Kidney (tissue), 13 donors: ENCODE measurements at regions not wholly inside any gene's neighbourhood (a gene's known extent, or its start where the extent isn't known, plus 50 kb on each side); places are given as distances from the start of the nearest gene placed in this dataset.
A peak's percentile ranks its signal among the peaks of the same experiment; 100 is the strongest.

ENCODE experiments used
- DNase-seq, 5 donors: peaks; one replicate each; pipeline ENCODE4 v3.0.0-alpha.2; 2013 to 2020
- FAIRE-seq: peaks from 2 replicates; lab custom pipeline; 2012; peaks lifted over from hg19 to GRCh38; lab: Jason Lieb, UNC
- H3K27ac ChIP-seq, 2 donors: one replicate each; pipeline ENCODE4 v1.7.0; 2013; ENCODE audit warnings: low read depth in 2 of 2, low read length in 2 of 2, inconsistent platforms in 1 of 2
- H3K27me3 ChIP-seq: one replicate; pipeline ENCODE4 v1.7.1; 2013; ENCODE audit warnings: low read length, inconsistent platforms; ENCODE audit not compliant: control insufficient read depth, insufficient read depth
- H3K36me3 ChIP-seq, 3 donors: one replicate each; pipeline versions ENCODE4 v1.7.0 to v1.7.1; 2013; ENCODE audit warnings: low read length in 3 of 3, control low read depth in 1 of 3, inconsistent platforms in 1 of 3; ENCODE audit not compliant: insufficient read depth in 3 of 3, control insufficient read depth in 2 of 3
- H3K4me1 ChIP-seq, 3 donors: one replicate each; pipeline versions ENCODE4 v1.7.0 to v1.7.1; 2013; ENCODE audit warnings: low read length in 3 of 3, inconsistent platforms in 1 of 3, low read depth in 1 of 3; ENCODE audit not compliant: control insufficient read depth in 2 of 3, insufficient read depth in 2 of 3
- H3K4me3 ChIP-seq, 3 donors: one replicate each; pipeline versions ENCODE4 v1.7.0 to v1.8.1; 2013; ENCODE audit warnings: low read length in 3 of 3, control low read depth in 1 of 3, inconsistent platforms in 1 of 3
- H3K9ac ChIP-seq, 3 donors: one replicate each; pipeline versions ENCODE4 v1.7.0 to v1.7.1; 2013; ENCODE audit warnings: low read length in 3 of 3, control low read depth in 1 of 3, inconsistent platforms in 1 of 3
- H3K9me3 ChIP-seq, 3 donors: one replicate each; pipeline versions ENCODE4 v1.7.0 to v1.7.1; 2013; ENCODE audit warnings: low read length in 3 of 3, control low read depth in 1 of 3, inconsistent platforms in 1 of 3; ENCODE audit not compliant: control insufficient read depth in 2 of 3, insufficient read depth in 1 of 3
- intact Hi-C: fragments of 100-400 bp; cut with DNase I; formaldehyde crosslinking; loops from one replicate; pipeline ENCODE4 v1.11.1; 2022
- TF ChIP-seq, protein P1 (sequence below): IDR thresholded peaks from 3 replicates; pipeline ENCODE4 v1.5.1; 2012; ENCODE audit warnings: mild to moderate bottlenecking, moderate library complexity, borderline replicate concordance; ENCODE audit not compliant: insufficient read depth; ENCODE audit errors: extremely low read depth
- donor health status: control.
- donor health status: control.
- donor health status: control.
- donor health status: control.
- donor health status: control.
- donor health status: DM: yes; HTN: yes; CAD: no.
- donor health status: Normal renal cell carcinoma (clear cell type).

DNA sequence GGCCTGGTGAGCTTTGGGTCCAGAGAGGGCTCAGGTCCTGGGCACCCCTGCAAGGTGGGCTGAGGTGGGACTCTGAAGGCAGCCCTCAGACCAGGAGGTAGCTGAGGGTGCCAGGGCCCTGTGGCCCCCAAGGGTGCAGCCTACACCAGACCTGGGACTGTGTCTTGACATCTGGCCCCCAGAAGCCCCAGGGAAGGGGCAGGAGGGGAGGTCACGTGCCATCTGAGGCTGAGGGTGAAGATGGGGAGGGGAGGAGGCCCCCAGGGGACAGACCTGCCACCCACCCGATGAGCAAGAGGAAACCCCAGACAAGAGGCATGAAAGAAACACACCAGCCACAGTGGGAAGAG is 520.2 kb downstream of the BRD1 start:
- Histone ChIP-seq H3K4me1 (no peaks in the 10 kb centered on the region), H3K27me3 (no peaks in the 10 kb centered on the region), H3K9me3 (no peaks in the 10 kb centered on the region), H3K9ac (no peak overlapping the region), H3K36me3 (no peaks in the 10 kb centered on the region), H3K4me3 (no peak overlapping the region), H3K27ac (no peak overlapping the region)
- FAIRE-seq (no peak), DNase-seq (peak in 2 of 5 donors; percentile 2 to 57)
- intact Hi-C loops = no loop called here
- TF ChIP-seq, protein P1, sequence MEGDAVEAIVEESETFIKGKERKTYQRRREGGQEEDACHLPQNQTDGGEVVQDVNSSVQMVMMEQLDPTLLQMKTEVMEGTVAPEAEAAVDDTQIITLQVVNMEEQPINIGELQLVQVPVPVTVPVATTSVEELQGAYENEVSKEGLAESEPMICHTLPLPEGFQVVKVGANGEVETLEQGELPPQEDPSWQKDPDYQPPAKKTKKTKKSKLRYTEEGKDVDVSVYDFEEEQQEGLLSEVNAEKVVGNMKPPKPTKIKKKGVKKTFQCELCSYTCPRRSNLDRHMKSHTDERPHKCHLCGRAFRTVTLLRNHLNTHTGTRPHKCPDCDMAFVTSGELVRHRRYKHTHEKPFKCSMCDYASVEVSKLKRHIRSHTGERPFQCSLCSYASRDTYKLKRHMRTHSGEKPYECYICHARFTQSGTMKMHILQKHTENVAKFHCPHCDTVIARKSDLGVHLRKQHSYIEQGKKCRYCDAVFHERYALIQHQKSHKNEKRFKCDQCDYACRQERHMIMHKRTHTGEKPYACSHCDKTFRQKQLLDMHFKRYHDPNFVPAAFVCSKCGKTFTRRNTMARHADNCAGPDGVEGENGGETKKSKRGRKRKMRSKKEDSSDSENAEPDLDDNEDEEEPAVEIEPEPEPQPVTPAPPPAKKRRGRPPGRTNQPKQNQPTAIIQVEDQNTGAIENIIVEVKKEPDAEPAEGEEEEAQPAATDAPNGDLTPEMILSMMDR = no peak

DNA sequence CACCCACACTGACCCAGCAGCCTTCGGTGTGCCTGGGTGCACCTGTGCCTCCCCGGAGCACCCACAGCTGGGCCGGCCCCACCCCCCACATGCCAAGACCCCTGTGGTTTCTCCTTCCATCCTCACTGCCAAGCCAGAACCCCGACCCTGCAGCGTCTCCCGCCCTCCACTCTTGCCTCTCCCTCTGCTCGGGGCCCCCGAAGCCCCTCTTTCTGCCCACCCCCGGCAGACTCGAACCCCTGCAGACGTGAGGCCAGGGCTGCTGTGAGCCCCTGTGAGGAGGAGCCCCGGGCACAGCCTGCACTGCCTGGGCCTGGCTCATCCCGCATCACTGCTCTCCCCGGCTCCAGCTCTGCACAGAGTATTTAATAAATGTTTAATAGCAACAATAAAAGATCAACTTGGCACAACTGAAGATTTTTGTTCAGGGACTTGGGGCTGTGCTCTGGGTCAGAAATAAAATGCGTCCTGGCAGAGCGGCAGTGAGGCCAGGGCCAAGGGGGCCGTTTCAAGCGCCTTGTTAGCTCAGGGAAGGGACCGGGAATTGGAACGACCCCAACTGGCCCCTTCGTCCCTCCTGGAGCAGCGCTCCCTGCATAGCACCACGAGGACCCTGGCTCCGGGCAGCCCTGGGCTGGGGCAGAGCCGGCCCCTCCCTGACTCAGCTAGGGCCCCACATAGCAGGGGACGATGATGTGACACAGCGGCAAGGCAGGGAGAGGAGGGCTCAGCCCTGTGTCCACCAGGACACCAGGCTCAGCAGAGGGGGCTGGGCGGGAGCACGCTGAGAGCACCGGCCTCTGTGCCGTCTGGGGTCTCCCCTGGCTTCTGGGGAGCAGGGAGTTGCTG is 520.8 kb downstream of the BRD1 start:
- H3K27me3 ChIP-seq = no peaks in the 10 kb centered on the region
- TF ChIP-seq, protein P1 = no peak
- intact Hi-C loops = no loop called here

DNA sequence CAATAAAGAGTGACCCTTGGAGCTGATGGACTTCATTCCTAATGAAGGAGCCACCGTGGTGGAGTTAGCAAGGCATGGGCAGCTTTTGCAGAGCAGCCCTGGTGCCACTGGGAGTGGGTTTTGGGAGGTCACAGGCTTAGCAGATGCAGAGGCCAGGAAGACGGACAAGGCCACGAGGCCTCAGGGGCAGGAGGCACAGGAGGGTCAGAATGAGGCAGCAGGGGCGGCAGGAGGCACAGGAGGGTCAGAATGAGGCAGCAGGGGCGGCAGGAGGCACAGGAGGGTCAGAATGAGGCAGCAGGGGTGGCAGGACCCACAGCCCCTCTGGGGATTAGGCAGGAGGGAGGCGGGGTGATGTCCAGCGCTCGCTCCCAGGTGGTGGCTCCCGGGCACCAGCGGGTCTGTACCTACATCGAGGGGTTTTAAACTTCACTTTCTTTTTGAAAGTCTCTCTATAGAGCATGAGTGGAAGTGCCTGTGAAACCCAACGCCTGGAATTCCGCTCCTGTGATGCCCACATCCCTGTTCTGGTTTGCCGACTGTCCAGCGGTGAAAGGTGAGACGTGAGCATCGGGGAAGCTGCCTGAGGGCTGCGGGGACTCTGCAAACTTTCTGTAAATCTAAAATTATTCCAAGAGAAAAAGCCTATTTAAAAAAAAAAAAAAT is 521.6 kb downstream of the BRD1 start:
- intact Hi-C loops = no loop called here
- FAIRE-seq (no peak), DNase-seq (peak in 1 of 5 donors; percentile 15)
- no peaks in the 10 kb centered on the region for H3K36me3 ChIP-seq
- no peak overlapping the region for H3K4me3 ChIP-seq
- no peak overlapping the region for H3K9ac ChIP-seq
- no peaks in the 10 kb centered on the region for H3K4me1 ChIP-seq
- H3K9me3 ChIP-seq = no peaks in the 10 kb centered on the region
- no peaks in the 10 kb centered on the region for H3K27me3 ChIP-seq
- H3K27ac ChIP-seq = no peak overlapping the region
- TF ChIP-seq, protein P1 = no peak

More for the DNA sequence above, 520.8 kb downstream of the BRD1 start:
- no peaks in the 10 kb centered on the region for H3K4me1 ChIP-seq
- H3K36me3 ChIP-seq = no peaks in the 10 kb centered on the region
- peak in 1 of 5 donors; percentile 7 for DNase-seq
- no peak for FAIRE-seq
- H3K9ac ChIP-seq = no peak overlapping the region
- no peak overlapping the region for H3K27ac ChIP-seq
- H3K9me3 ChIP-seq = no peaks in the 10 kb centered on the region
- no peak overlapping the region for H3K4me3 ChIP-seq
